ENCODE measurements at regions not wholly inside any gene's neighbourhood (a gene's known extent, or its start where the extent isn't known, plus 50 kb on each side); places are given as distances from the start of the nearest gene placed in this dataset.

DNA sequence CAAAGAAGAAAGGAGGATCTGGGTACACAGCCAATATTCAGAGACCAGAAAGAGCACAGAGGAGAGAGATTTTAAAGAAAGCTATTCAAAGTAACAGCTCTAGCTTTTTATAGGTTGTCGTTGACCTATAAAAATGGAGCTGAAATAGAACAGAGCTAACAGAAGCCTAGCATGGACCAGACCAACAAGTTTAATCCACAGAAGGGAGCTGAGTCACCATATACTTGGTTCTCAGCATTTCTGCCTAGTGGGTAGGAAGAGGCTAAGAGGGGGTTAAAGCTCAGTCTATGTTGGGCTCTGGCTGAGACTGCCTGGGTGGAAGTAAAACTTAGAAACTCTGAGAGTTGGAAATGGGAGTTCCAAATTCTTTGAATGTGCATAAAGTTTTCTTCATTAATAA lies 678.0 kb upstream of the CDH2 start:
- H3K27me3 Mint-ChIP-seq (ENCODE audit: insufficient read depth) = no peaks in the 10 kb centered on the region
- TF ChIP-seq, protein P1, sequence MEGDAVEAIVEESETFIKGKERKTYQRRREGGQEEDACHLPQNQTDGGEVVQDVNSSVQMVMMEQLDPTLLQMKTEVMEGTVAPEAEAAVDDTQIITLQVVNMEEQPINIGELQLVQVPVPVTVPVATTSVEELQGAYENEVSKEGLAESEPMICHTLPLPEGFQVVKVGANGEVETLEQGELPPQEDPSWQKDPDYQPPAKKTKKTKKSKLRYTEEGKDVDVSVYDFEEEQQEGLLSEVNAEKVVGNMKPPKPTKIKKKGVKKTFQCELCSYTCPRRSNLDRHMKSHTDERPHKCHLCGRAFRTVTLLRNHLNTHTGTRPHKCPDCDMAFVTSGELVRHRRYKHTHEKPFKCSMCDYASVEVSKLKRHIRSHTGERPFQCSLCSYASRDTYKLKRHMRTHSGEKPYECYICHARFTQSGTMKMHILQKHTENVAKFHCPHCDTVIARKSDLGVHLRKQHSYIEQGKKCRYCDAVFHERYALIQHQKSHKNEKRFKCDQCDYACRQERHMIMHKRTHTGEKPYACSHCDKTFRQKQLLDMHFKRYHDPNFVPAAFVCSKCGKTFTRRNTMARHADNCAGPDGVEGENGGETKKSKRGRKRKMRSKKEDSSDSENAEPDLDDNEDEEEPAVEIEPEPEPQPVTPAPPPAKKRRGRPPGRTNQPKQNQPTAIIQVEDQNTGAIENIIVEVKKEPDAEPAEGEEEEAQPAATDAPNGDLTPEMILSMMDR (IDR thresholded peaks at IDR 0.05) = no peak

DNA sequence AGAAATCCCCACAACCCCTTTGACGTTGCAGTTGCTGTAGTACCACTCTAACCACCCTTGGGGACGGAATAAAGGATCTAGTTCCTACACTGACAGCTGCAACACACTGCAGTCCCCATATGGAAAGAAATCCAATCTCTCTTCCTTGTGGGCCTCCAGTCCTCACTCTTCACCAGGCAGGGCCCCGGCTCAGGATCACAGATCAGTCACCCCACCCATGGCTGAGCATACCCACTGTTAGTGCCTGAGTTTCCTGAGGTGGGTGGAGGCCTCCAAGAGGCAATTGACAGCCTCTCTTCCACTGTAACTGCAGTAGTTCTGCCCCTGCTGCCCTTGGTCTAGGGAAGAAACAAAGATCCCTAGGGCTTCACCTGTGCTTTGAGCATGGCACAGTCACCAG lies 670.0 kb upstream of the CDH2 start:
- Mint-ChIP-seq H3K9me3 (no peaks in the 10 kb centered on the region), H3K27me3 (ENCODE audit: insufficient read depth) (no peaks in the 10 kb centered on the region), H3K4me3 (no peak overlapping the region), H3K4me1 (ENCODE audit: low read depth) (no peaks in the 10 kb centered on the region), H3K27ac (no peak overlapping the region), H3K36me3 (ENCODE audit: low read depth) (peaks cover 17% of the 10 kb centered on the region)
- no peak for DNase-seq
- TF ChIP-seq, protein P1 (IDR thresholded peaks at IDR 0.05) = no peak

More for the DNA sequence above, 678.0 kb upstream of the CDH2 start:
- peak overlapping the region; percentile 84 for H3K27ac Mint-ChIP-seq
- peaks cover 38% of the 10 kb centered on the region for H3K4me1 Mint-ChIP-seq (ENCODE audit: low read depth)
- H3K4me3 Mint-ChIP-seq = no peak overlapping the region; the same call in 1 of the 2 replicates
- no peaks in the 10 kb centered on the region for H3K9me3 Mint-ChIP-seq
- DNase-seq = peak; percentile 29
- H3K36me3 Mint-ChIP-seq (ENCODE audit: low read depth) = peaks cover 6% of the 10 kb centered on the region; the same call in 1 of the 2 replicates

DNA sequence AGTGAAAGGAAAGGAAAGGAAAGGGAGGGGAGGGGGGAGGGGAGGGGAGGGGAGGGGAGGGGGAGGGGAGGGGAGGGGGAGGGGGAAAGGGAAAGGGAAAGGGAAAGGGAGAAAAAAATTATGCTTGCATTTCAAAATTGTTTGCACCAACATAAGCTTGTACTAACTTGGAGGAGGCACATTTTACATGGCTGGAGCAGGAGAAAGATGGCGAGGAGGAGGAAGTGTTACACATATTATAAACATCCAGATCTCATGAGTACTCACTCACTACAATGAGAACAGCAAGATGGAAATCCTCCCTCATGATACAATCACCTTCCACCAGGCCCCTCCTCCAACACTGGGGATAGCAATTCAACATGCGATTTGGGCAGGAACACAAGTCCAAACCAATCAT lies 660.2 kb upstream of the CDH2 start:
- Mint-ChIP-seq H3K4me3 (no peak overlapping the region), H3K36me3 (ENCODE audit: low read depth) (no peaks in the 10 kb centered on the region; the same call in 1 of the 2 replicates), H3K9me3 (no peaks in the 10 kb centered on the region; the same call in 1 of the 2 replicates), H3K27me3 (ENCODE audit: insufficient read depth) (peaks cover 2% of the 10 kb centered on the region; the same call in 1 of the 2 replicates), H3K27ac (no peak overlapping the region), H3K4me1 (ENCODE audit: low read depth) (peaks cover 20% of the 10 kb centered on the region)
- no peak for DNase-seq
- TF ChIP-seq, protein P1 (IDR thresholded peaks at IDR 0.05) = no peak

DNA sequence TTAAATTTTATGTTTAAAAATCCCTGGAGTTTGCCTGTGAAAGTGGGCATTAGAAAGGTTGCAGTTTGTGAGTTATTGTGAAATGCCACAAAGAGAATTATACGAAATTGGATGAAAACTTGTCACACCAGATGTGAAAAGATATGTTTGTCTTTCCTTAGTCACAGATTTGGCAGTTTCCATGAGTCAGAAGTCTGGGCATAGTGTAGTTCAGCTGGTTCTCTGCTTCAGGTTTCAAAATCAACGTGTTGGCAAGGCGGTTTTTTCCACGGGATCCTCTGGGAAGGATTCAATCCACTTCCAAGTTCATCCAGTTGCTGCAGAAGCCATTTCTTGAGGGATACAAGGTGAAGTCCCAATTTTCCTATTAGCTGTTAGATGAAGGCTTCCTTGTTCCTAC lies 658.0 kb upstream of the CDH2 start:
- TF ChIP-seq, protein P1 (IDR thresholded peaks at IDR 0.05) = no peak
- no peaks in the 10 kb centered on the region; the same call in 1 of the 2 replicates for H3K36me3 Mint-ChIP-seq (ENCODE audit: low read depth)
- H3K9me3 Mint-ChIP-seq = no peaks in the 10 kb centered on the region; the same call in 1 of the 2 replicates
- peaks cover 2% of the 10 kb centered on the region; the same call in 1 of the 2 replicates for H3K27me3 Mint-ChIP-seq (ENCODE audit: insufficient read depth)
- H3K27ac Mint-ChIP-seq = peak overlapping the region; percentile 60
- H3K4me1 Mint-ChIP-seq (ENCODE audit: low read depth) = peaks cover 29% of the 10 kb centered on the region
- peak; percentile 68 for DNase-seq
- H3K4me3 Mint-ChIP-seq = no peak overlapping the region

DNA sequence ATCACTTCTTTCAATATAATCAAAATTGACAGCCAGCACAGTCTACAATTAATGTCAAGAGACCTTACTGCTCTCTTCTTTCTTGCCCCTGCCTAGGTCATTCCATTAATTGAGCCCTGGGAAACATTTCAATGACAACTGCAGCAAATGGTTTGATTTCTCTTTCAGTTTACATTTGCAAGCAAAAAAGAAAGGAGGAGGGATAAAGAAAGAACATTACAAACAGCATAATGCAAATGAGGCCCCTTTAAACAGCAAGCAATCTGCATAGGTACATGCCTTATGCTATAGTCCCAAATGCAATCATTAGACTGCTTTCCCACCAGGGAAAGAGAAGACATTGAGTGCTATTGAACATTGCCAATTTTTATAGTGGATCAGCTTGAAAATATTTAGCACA lies 655.0 kb upstream of the CDH2 start:
- DNase-seq = no peak
- no peaks in the 10 kb centered on the region for H3K36me3 Mint-ChIP-seq (ENCODE audit: low read depth)
- H3K4me1 Mint-ChIP-seq (ENCODE audit: low read depth) = peaks cover 29% of the 10 kb centered on the region
- TF ChIP-seq, protein P1 (IDR thresholded peaks at IDR 0.05) = no peak
- H3K27ac Mint-ChIP-seq = no peak overlapping the region
- no peaks in the 10 kb centered on the region for H3K27me3 Mint-ChIP-seq (ENCODE audit: insufficient read depth)
- no peaks in the 10 kb centered on the region for H3K9me3 Mint-ChIP-seq
- H3K4me3 Mint-ChIP-seq = no peak overlapping the region

DNA sequence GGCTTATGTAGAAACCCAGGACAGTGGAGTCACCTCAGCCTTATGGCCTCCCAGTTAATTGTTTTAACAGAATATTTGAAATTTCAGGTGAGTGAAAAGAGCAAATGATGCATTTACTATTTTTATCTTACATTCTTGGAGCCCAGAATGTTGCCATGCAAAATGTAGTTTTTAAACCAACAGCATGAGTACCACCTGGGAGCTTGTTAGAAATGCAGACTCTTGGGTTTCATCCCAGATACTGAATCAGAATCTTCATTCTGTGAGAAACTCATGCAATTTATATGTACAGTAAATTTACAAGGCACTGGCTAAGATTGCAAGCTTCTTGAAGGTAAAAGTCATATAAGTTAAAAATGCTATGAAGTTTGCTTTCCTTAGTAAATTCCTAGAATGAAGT lies 654.5 kb upstream of the CDH2 start:
- TF ChIP-seq, protein P1 (IDR thresholded peaks at IDR 0.05) = no peak
- Mint-ChIP-seq H3K27ac (no peak overlapping the region), H3K27me3 (ENCODE audit: insufficient read depth) (no peaks in the 10 kb centered on the region), H3K9me3 (no peaks in the 10 kb centered on the region), H3K4me3 (no peak overlapping the region), H3K4me1 (ENCODE audit: low read depth) (peaks cover 29% of the 10 kb centered on the region), H3K36me3 (ENCODE audit: low read depth) (no peaks in the 10 kb centered on the region)
- no peak for DNase-seq

All from HFFc6 (cell line).